SK-N-SH treated with all-trans-retinoic acid at 6 μM for 48 hours (cell line): ENCODE measurements at regions not wholly inside any gene's neighbourhood (a gene's known extent, or its start where the extent isn't known, plus 50 kb on each side); places are given as distances from the start of the nearest gene placed in this dataset.

Experiments used
- ATAC-seq: fragments of 200-7000 bp; cut with Tn5 transposase; 3 replicates; pipeline ENCODE4 v1.9.1; 2020; ENCODE audit warnings: mild to moderate bottlenecking, moderate library complexity
- ARNTL ChIP-seq: fragments of 450-650 bp; formaldehyde crosslinking; IDR thresholded peaks from 2 replicates; pipeline ENCODE4 v1.5.0; 2020; ENCODE audit warnings: low read depth, mild to moderate bottlenecking, moderate library complexity, borderline replicate concordance
- BACH2 ChIP-seq: fragments of 250-450 bp; sonication (Bioruptor Pico); IDR thresholded peaks from 2 replicates; pipeline ENCODE4 v1.9.0; 2021; ENCODE audit warnings: mild to moderate bottlenecking, borderline replicate concordance
- CSDC2 ChIP-seq: fragments of 250-450 bp; sonication (Bioruptor Pico); IDR thresholded peaks from 2 replicates; pipeline ENCODE4 v1.5.0; 2020; ENCODE audit warnings: mild to moderate bottlenecking, moderate library complexity
- ESRRG ChIP-seq: fragments of 250-450 bp; sonication (Bioruptor Pico); IDR thresholded peaks from 2 replicates; pipeline ENCODE4 v1.6.1; 2021; ENCODE audit warnings: mild to moderate bottlenecking
- GLIS3 ChIP-seq: fragments of 250-450 bp; sonication (Bioruptor Pico); IDR thresholded peaks from 2 replicates; pipeline ENCODE4 v1.5.0; 2020; ENCODE audit warnings: mild to moderate bottlenecking, moderate library complexity
- ISL1 ChIP-seq: fragments of 250-450 bp; sonication (Bioruptor Pico); IDR thresholded peaks from 2 replicates; pipeline ENCODE4 v2.1.2; 2022; ENCODE audit warnings: mild to moderate bottlenecking, moderate library complexity
- PPARA ChIP-seq: fragments of 250-450 bp; sonication (Bioruptor Pico); IDR thresholded peaks from 2 replicates; pipeline ENCODE4 v1.5.0; 2020; ENCODE audit warnings: mild to moderate bottlenecking, borderline replicate concordance
- RARB ChIP-seq: fragments of 250-450 bp; sonication (Bioruptor Pico); IDR thresholded peaks from 2 replicates; pipeline ENCODE4 v1.8.0; 2021; ENCODE audit warnings: mild to moderate bottlenecking, moderate library complexity
- SNAI2 ChIP-seq: fragments of 250-450 bp; sonication (Bioruptor Pico); IDR thresholded peaks from 2 replicates; pipeline ENCODE4 v1.5.0; 2020; ENCODE audit warnings: mild to moderate bottlenecking, moderate library complexity
- TCF4 ChIP-seq: fragments of 250-450 bp; sonication (Bioruptor Pico); IDR thresholded peaks from 2 replicates; pipeline ENCODE4 v1.8.0; 2021; ENCODE audit warnings: mild to moderate bottlenecking, moderate library complexity, borderline replicate concordance
- TOX ChIP-seq: fragments of 250-450 bp; sonication (Bioruptor Pico); IDR thresholded peaks from 2 replicates; pipeline ENCODE4 v1.8.0; 2021; ENCODE audit warnings: mild to moderate bottlenecking, moderate library complexity, borderline replicate concordance
- ZFP3 ChIP-seq: fragments of 250-450 bp; sonication (Bioruptor Pico); IDR thresholded peaks from 2 replicates; pipeline ENCODE4 v1.5.0; 2020; ENCODE audit warnings: mild to moderate bottlenecking, moderate library complexity
- ZFP30 ChIP-seq: fragments of 450-650 bp; formaldehyde crosslinking; IDR thresholded peaks from 2 replicates; pipeline ENCODE4 v1.5.0; 2022; ENCODE audit warnings: mild to moderate bottlenecking, moderate library complexity
- ZNF565 ChIP-seq: fragments of 450-650 bp; formaldehyde crosslinking; conservative IDR thresholded peaks from 2 replicates; pipeline ENCODE4 v1.5.0; 2020; ENCODE audit warnings: low read depth, mild to moderate bottlenecking, moderate library complexity
- ZNF70 ChIP-seq: fragments of 450-650 bp; formaldehyde crosslinking; IDR thresholded peaks from 2 replicates; pipeline ENCODE4 v1.5.0; 2020; ENCODE audit warnings: mild to moderate bottlenecking, moderate library complexity
- ZNF8 ChIP-seq: fragments of 450-650 bp; formaldehyde crosslinking; IDR thresholded peaks from 2 replicates; pipeline ENCODE4 v1.5.0; 2020; ENCODE audit warnings: mild to moderate bottlenecking, moderate library complexity
- TF ChIP-seq, protein P1 (sequence below): fragments of 250-450 bp; sonication (Bioruptor Pico); IDR thresholded peaks from 2 replicates; pipeline ENCODE4 v1.8.0; 2021; ENCODE audit warnings: low read depth, mild to moderate bottlenecking, moderate library complexity, borderline replicate concordance
- TF ChIP-seq, protein P2 (sequence below): fragments of 250-450 bp; sonication (Bioruptor Pico); IDR thresholded peaks from 2 replicates; pipeline ENCODE4 v1.5.0; 2020; ENCODE audit warnings: mild to moderate bottlenecking, moderate library complexity
- TF ChIP-seq, protein P3 (sequence below): fragments of 250-450 bp; sonication (Bioruptor Pico); IDR thresholded peaks from 2 replicates; pipeline ENCODE4 v1.5.1; 2021; ENCODE audit warnings: mild to moderate bottlenecking, moderate library complexity

DNA sequence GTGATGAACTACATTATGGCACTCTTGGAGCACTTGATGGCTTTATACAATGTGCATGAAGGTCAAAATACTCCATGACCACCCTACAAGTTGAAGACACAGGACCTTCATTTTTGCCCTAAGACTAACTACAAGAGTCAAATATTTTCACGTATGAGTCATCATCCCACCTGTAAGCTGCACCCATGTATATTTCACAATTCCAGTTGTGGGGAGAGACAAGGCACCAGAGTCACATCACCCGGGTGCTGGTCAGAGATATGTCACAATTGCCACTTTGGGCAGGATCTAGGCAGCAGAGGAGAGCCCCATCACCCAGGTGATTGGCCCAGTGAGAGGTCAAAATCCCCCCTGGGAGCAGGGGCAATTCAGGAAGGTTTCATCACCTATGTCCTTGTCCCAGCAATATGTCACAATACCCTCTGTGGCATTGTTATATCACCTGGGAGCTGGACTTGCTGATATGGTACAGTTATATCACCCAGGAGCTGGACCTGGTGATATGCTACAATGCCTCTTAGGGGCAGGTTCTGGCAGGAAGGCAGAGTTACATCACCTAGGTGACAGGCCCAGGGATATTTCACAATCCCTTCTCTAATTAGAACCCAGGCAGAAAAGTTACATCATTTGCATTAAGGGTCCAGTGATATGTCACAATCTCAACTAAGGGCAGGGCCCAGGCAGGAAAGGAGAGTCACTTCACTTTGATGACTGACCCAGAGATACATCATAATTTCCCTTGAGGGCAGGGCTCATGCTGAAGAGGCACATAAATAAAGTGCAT, 1839.2 kb downstream of the TP53TG3F start:
- TF ChIP-seq PPARA (no peak), ESRRG (CRISPR knock-in tag) (no peak), RARB (CRISPR knock-in tag) (no peak), ARNTL (CRISPR knock-in tag) (no peak), TOX (CRISPR knock-in tag) (no peak), ZFP30 (CRISPR knock-in tag) (no peak), SNAI2 (CRISPR knock-in tag) (no peak), ZNF565 (CRISPR knock-in tag) (no peak), ISL1 (CRISPR knock-in tag) (no peak), ZFP3 (CRISPR knock-in tag) (no peak)
- TF ChIP-seq, protein P1, sequence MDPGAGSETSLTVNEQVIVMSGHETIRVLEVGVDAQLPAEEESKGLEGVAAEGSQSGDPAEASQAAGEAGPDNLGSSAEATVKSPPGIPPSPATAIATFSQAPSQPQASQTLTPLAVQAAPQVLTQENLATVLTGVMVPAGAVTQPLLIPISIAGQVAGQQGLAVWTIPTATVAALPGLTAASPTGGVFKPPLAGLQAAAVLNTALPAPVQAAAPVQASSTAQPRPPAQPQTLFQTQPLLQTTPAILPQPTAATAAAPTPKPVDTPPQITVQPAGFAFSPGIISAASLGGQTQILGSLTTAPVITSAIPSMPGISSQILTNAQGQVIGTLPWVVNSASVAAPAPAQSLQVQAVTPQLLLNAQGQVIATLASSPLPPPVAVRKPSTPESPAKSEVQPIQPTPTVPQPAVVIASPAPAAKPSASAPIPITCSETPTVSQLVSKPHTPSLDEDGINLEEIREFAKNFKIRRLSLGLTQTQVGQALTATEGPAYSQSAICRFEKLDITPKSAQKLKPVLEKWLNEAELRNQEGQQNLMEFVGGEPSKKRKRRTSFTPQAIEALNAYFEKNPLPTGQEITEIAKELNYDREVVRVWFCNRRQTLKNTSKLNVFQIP (CRISPR knock-in tag), result no peak
- TF ChIP-seq, protein P2, sequence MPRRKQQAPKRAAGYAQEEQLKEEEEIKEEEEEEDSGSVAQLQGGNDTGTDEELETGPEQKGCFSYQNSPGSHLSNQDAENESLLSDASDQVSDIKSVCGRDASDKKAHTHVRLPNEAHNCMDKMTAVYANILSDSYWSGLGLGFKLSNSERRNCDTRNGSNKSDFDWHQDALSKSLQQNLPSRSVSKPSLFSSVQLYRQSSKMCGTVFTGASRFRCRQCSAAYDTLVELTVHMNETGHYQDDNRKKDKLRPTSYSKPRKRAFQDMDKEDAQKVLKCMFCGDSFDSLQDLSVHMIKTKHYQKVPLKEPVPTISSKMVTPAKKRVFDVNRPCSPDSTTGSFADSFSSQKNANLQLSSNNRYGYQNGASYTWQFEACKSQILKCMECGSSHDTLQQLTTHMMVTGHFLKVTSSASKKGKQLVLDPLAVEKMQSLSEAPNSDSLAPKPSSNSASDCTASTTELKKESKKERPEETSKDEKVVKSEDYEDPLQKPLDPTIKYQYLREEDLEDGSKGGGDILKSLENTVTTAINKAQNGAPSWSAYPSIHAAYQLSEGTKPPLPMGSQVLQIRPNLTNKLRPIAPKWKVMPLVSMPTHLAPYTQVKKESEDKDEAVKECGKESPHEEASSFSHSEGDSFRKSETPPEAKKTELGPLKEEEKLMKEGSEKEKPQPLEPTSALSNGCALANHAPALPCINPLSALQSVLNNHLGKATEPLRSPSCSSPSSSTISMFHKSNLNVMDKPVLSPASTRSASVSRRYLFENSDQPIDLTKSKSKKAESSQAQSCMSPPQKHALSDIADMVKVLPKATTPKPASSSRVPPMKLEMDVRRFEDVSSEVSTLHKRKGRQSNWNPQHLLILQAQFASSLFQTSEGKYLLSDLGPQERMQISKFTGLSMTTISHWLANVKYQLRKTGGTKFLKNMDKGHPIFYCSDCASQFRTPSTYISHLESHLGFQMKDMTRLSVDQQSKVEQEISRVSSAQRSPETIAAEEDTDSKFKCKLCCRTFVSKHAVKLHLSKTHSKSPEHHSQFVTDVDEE (CRISPR knock-in tag), result no peak
- ATAC-seq, result no peak

- ATAC-seq, result no peak
- no peak for TF ChIP-seq PPARA
- no peak for TF ChIP-seq CSDC2
- no peak for TF ChIP-seq TCF4 (CRISPR knock-in tag)
- TF ChIP-seq, protein P1 (CRISPR knock-in tag), result no peak
- TF ChIP-seq, protein P3, sequence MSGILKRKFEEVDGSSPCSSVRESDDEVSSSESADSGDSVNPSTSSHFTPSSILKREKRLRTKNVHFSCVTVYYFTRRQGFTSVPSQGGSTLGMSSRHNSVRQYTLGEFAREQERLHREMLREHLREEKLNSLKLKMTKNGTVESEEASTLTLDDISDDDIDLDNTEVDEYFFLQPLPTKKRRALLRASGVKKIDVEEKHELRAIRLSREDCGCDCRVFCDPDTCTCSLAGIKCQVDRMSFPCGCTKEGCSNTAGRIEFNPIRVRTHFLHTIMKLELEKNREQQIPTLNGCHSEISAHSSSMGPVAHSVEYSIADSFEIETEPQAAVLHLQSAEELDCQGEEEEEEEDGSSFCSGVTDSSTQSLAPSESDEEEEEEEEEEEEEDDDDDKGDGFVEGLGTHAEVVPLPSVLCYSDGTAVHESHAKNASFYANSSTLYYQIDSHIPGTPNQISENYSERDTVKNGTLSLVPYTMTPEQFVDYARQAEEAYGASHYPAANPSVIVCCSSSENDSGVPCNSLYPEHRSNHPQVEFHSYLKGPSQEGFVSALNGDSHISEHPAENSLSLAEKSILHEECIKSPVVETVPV (CRISPR knock-in tag), result no peak
- no peak for TF ChIP-seq BACH2 (CRISPR knock-in tag)
- no peak for TF ChIP-seq GLIS3 (CRISPR knock-in tag)
- no peak for TF ChIP-seq ZFP3 (CRISPR knock-in tag)
Observed at GRCh38 chr16:35302859-35303258, 1843.4 kb downstream of the TP53TG3F start.

DNA sequence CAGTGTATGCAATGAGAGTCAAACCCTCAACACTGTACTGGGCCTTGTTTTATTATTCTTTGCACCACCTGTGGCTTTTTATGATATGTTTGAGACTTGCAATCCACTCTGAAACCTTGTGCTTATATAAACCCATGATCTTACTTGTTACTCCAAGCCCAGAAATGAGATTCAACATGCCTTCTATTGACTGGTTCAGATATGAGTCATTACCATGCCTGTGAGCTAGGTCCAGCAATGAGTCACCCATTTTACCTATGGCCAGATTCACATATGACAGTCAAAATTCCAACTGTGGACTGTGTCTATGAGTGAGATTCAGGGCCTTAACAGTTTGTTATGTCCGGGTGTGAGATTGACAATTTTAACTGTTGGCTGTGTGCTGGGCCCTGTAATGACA, 1846.1 kb downstream of the TP53TG3F start:
- TF ChIP-seq ZFP3 (CRISPR knock-in tag) (no peak), ARNTL (CRISPR knock-in tag) (no peak), ISL1 (CRISPR knock-in tag) (no peak), BACH2 (CRISPR knock-in tag) (no peak), CSDC2 (no peak), ZNF70 (CRISPR knock-in tag) (no peak), TCF4 (CRISPR knock-in tag) (no peak), TOX (CRISPR knock-in tag) (no peak), ZFP30 (CRISPR knock-in tag) (no peak), ZNF8 (no peak), SNAI2 (CRISPR knock-in tag) (no peak), ESRRG (CRISPR knock-in tag) (no peak)
- TF ChIP-seq, protein P1 (CRISPR knock-in tag), result no peak
- no peak for ATAC-seq
